Lower leg skin (tissue), 3 donors: ENCODE measurements at regions not wholly inside any gene's neighbourhood (a gene's known extent, or its start where the extent isn't known, plus 50 kb on each side); places are given as distances from the start of the nearest gene placed in this dataset.

Source experiments
- POLR2A ChIP-seq, 2 donors: fragments of 450-650 bp; IDR thresholded peaks; one replicate each; pipeline ENCODE4 v1.6.1; 2016 to 2017; ENCODE audit warnings: antibody characterized with exemption in 2 of 2, mild to moderate bottlenecking in 1 of 2, moderate library complexity in 1 of 2
- TF ChIP-seq, protein P1 (sequence below), 3 donors: fragments of 450-650 bp; IDR thresholded peaks; one replicate each; pipeline ENCODE4 v1.5.1; 2016; ENCODE audit warnings: antibody characterized with exemption in 3 of 3, mild to moderate bottlenecking in 3 of 3, moderate library complexity in 2 of 3

DNA sequence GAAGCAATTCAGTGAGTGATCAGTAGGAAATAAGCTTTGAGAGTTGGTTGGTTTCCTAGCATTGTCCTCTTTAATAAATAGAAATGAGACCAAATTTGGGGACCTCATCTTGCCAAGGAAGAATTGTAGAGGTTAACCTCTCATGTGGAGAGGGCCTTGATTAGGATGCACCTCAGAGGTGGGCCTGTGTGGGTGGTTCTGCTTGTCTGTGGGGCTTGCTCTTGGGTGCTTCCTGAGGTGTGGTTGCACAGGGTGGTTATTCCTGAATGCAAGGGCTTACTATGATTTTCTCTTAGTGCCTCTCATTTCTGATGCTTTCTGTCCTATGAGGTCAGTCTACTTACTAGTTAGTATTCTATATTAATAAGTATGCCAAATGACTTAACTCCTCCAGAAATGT is 89.6 kb upstream of the MGAT5 start:
- no peak for TF ChIP-seq POLR2A (IDR thresholded peaks at IDR 0.05)
- TF ChIP-seq, protein P1, sequence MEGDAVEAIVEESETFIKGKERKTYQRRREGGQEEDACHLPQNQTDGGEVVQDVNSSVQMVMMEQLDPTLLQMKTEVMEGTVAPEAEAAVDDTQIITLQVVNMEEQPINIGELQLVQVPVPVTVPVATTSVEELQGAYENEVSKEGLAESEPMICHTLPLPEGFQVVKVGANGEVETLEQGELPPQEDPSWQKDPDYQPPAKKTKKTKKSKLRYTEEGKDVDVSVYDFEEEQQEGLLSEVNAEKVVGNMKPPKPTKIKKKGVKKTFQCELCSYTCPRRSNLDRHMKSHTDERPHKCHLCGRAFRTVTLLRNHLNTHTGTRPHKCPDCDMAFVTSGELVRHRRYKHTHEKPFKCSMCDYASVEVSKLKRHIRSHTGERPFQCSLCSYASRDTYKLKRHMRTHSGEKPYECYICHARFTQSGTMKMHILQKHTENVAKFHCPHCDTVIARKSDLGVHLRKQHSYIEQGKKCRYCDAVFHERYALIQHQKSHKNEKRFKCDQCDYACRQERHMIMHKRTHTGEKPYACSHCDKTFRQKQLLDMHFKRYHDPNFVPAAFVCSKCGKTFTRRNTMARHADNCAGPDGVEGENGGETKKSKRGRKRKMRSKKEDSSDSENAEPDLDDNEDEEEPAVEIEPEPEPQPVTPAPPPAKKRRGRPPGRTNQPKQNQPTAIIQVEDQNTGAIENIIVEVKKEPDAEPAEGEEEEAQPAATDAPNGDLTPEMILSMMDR (IDR thresholded peaks at IDR 0.05), result no peak
